Adipocyte (in vitro differentiated cells): ENCODE measurements at regions not wholly inside any gene's neighbourhood (a gene's known extent, or its start where the extent isn't known, plus 50 kb on each side); places are given as distances from the start of the nearest gene placed in this dataset.

ENCODE experiments used
- DNase-seq: peaks from one replicate; pipeline ENCODE4 v3.0.0-alpha.2; 2015; ENCODE audit warnings: low read depth
- H3K27me3 ChIP-seq: replicated peaks from 2 replicates; pipeline ENCODE4 v1.7.0; 2013; ENCODE audit warnings: mild to moderate bottlenecking, low read length, moderate library complexity; ENCODE audit not compliant: control insufficient read depth, insufficient read depth
- H3K36me3 ChIP-seq: 2 replicates; pipeline ENCODE4 v1.7.0; 2013; ENCODE audit warnings: low read length, mild to moderate bottlenecking, moderate library complexity; ENCODE audit not compliant: control insufficient read depth, insufficient read depth, severe bottlenecking
- H3K4me1 ChIP-seq: 2 replicates; pipeline ENCODE4 v1.7.0; 2013; ENCODE audit warnings: mild to moderate bottlenecking, low read length, moderate library complexity; ENCODE audit not compliant: control insufficient read depth, insufficient read depth
- H3K4me3 ChIP-seq: 2 replicates; pipeline ENCODE4 v1.7.0; 2013; ENCODE audit warnings: mild to moderate bottlenecking, low read length, moderate library complexity
- H3K9ac ChIP-seq: 2 replicates; pipeline ENCODE4 v1.7.0; 2013; ENCODE audit warnings: mild to moderate bottlenecking, low read length, moderate library complexity
- H3K9me3 ChIP-seq: 2 replicates; pipeline ENCODE4 v1.7.0; 2013; ENCODE audit warnings: mild to moderate bottlenecking, low read length, moderate library complexity; ENCODE audit not compliant: control insufficient read depth

DNA sequence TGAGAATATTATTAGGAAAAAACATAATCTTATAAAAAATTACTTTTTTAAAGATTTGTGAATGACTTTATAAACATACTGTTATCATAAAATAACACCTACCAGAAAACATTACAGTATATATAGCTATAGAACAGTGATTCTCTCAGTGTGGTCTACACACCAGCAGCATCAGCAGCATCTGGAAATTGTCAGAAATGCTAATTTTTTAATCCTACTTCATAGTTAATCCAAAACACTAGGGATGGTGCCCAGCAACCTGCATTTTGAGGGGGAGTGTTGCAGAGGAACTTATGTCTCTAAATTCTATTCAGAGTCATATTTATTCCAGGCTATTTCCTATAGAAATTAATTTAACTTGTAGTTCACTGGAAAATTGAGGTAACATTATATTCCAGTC lies 1107.8 kb downstream of the IGSF11 start:
- H3K4me3 ChIP-seq, result no peak overlapping the region
- no peak for DNase-seq
- H3K36me3 ChIP-seq, result no peaks in the 10 kb centered on the region
- no peaks in the 10 kb centered on the region for H3K27me3 ChIP-seq
- H3K9me3 ChIP-seq, result no peaks in the 10 kb centered on the region
- no peaks in the 10 kb centered on the region for H3K4me1 ChIP-seq
- no peak overlapping the region for H3K9ac ChIP-seq

DNA sequence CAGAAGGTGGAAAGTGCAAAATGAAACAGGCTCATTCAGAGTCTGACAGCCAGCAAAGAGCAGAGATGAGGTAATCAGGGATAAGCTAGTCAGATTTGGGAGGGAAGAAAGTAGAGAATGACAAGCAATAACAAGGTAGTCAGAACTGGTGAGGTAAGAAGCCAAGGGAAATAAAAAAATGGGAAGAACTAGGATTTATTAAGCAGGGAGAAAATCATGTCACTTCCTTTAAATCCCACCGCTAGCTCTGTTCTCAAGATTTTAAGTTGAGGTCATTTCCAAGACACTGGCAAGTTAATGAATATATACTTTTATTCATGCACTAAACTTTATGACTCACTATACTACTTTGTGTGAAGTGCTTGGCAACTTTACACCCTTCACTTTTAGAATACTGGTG lies 1106.8 kb downstream of the IGSF11 start:
- Histone ChIP-seq H3K4me1 (peaks cover 7% of the 10 kb centered on the region), H3K36me3 (no peaks in the 10 kb centered on the region), H3K9ac (no peak overlapping the region), H3K9me3 (no peaks in the 10 kb centered on the region), H3K27me3 (no peaks in the 10 kb centered on the region), H3K4me3 (no peak overlapping the region)
- peak; percentile 6 for DNase-seq

DNA sequence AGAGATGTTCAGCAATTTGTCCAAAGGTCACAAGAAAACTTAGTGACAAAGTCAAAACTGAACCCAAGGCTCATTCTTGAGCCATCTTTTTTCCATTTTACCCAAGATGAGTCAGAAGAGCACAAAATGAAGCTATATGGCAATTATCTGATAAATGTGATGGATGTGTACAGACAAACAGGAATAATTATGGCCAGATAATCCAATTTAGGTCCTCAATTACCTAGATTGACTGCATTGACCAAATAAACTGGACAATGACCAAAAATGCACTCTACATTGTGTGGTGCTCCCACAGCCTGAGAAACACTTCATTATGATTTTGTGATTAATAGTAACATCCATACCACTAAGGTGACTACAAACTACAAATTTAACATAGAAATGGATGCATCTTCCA lies 1105.8 kb downstream of the IGSF11 start:
- Histone ChIP-seq H3K9ac (no peak overlapping the region), H3K36me3 (no peaks in the 10 kb centered on the region), H3K27me3 (no peaks in the 10 kb centered on the region), H3K4me1 (peaks cover 10% of the 10 kb centered on the region), H3K9me3 (no peaks in the 10 kb centered on the region), H3K4me3 (no peak overlapping the region)
- no peak for DNase-seq

DNA sequence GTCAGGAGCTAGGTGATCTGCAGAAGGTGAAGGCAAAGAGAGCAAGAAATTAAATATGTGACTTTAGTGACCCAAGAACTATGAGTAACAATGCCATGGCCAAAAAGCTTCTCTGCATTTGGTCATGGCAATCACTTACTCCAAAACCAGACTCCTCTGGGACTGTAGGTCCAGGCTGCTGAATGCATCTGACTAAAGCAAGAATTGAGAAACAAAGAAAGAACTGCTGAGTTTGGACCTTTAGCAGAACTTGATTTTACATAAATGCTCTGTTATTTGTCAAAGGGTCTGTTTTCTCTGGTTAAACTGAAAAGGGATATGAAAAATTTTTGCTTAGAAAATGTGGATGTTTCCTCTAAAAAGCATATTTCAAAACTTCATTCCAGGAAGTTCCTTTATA lies 1102.2 kb downstream of the IGSF11 start:
- Histone ChIP-seq H3K9me3 (peaks cover 2% of the 10 kb centered on the region), H3K4me3 (no peak overlapping the region), H3K27me3 (no peaks in the 10 kb centered on the region), H3K36me3 (no peaks in the 10 kb centered on the region), H3K4me1 (peaks cover 10% of the 10 kb centered on the region), H3K9ac (no peak overlapping the region)
- DNase-seq, result peak; percentile 34

DNA sequence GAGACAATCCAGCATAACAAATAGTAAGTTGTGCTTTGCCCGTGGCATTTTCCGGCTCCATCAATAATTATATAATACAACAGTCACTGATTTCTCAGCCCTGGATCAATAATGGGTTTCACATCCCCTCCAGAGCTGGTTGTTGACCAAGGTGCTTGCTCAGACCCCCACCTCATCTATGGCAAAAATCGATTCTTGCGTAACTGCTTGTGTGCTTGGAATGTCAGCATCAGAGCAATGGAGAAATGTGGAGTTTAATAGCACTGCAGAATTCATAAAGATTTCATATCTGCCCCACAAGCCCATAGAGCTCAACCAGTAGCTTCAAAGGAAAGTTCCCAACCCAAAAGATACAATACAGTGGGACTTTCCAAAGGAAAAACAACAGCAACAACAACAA lies 1098.5 kb downstream of the IGSF11 start:
- H3K27me3 ChIP-seq, result no peaks in the 10 kb centered on the region
- H3K36me3 ChIP-seq, result no peaks in the 10 kb centered on the region
- H3K4me1 ChIP-seq, result peaks cover 10% of the 10 kb centered on the region
- H3K9ac ChIP-seq, result no peak overlapping the region
- H3K4me3 ChIP-seq, result no peak overlapping the region
- peaks cover 3% of the 10 kb centered on the region for H3K9me3 ChIP-seq
- no peak for DNase-seq

DNA sequence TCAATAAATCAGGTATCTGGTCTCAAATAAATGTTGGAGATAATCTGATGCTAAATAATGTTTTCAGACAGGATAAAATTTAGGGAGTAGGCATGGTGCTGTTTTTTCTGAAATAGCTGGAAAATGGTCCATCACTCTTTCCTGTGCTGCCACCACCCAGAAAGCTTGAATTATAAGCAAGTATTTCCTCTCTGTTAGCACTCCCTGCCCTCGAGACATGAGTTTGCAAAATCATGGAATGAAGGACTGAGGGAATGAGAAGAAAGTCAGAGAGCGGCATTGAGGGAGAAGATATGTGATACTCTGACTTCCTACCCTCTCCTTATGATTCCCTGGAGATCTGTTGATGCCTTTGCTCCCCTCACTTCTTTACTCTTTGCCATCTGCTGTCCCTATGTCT lies 1095.7 kb downstream of the IGSF11 start:
- Histone ChIP-seq H3K27me3 (no peaks in the 10 kb centered on the region), H3K9ac (no peak overlapping the region), H3K36me3 (no peaks in the 10 kb centered on the region), H3K4me3 (no peak overlapping the region), H3K9me3 (peaks cover 3% of the 10 kb centered on the region), H3K4me1 (no peaks in the 10 kb centered on the region)
- peak; percentile 34 for DNase-seq

DNA sequence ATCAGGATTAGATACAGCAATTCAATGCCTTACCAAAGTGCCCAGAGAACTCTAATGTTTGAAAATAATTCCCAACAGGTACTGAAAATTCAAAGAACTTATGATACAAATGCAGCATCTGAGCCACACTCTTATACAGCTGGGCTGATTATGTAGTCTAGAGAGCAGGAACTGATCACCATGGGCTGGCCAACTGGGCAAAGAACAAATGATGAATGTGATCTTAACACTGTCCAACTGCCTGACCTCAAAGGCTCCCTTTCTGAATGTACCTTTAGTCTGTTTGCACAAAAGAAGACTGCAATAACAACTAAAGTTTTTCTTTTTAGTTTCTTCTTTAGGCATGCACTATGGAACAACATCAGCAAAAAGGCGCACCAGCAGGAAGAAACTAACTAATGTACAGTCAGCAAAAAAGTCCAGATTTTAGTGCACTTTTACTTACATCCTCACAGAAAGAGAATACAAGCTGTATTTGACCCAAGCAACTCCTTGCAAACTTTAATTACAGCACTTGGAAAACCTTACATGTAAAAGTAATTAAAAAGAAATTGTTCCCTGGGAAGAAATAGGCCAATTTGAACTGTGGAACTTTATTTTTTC lies 1095.1 kb downstream of the IGSF11 start:
- no peak for DNase-seq
- Histone ChIP-seq H3K9ac (no peak overlapping the region), H3K36me3 (no peaks in the 10 kb centered on the region), H3K27me3 (no peaks in the 10 kb centered on the region), H3K4me3 (no peak overlapping the region), H3K4me1 (no peaks in the 10 kb centered on the region), H3K9me3 (peaks cover 3% of the 10 kb centered on the region)

DNA sequence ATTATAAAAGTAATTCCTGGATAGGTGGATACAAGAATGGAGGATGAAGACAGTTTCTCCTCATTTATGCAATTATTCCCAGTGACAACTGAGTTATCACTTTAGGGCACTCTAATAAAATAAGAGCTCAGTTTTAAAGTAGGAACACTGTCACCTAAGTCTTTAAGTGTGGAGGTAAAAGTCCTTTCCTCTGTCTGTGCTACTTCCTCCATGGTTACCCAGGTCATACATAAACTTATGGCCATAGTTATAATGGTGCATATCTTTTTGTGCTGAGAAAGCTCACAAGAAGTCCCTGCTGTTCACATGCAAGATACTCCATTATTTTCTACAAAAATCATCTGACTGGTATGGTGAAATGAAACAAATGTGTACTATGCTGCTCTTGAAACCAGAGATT lies 1093.6 kb downstream of the IGSF11 start:
- Histone ChIP-seq H3K9me3 (peaks cover 3% of the 10 kb centered on the region), H3K4me3 (no peak overlapping the region), H3K9ac (no peak overlapping the region), H3K4me1 (no peaks in the 10 kb centered on the region), H3K36me3 (no peaks in the 10 kb centered on the region), H3K27me3 (no peaks in the 10 kb centered on the region)
- no peak for DNase-seq

DNA sequence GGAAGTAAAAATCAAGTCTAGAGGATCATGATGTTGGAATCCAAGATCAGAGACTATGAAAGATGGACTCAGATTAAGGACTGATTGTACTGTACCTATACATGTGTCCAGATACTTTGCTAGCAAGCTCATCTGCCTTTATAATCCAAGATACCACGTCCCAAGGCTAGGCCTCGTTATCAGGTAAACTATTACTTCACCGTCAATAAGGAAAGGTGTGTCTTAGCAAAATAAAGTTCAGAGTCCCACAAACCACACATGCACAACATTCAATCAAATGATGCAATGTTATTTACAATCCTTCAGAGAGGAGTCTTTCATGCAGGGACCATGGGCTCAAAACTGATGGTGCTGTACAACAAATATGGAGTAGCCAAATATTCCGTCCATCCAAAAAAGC lies 1092.9 kb downstream of the IGSF11 start:
- Histone ChIP-seq H3K27me3 (no peaks in the 10 kb centered on the region), H3K4me1 (no peaks in the 10 kb centered on the region), H3K9ac (no peak overlapping the region), H3K4me3 (no peak overlapping the region), H3K36me3 (no peaks in the 10 kb centered on the region), H3K9me3 (peaks cover 3% of the 10 kb centered on the region)
- no peak for DNase-seq

DNA sequence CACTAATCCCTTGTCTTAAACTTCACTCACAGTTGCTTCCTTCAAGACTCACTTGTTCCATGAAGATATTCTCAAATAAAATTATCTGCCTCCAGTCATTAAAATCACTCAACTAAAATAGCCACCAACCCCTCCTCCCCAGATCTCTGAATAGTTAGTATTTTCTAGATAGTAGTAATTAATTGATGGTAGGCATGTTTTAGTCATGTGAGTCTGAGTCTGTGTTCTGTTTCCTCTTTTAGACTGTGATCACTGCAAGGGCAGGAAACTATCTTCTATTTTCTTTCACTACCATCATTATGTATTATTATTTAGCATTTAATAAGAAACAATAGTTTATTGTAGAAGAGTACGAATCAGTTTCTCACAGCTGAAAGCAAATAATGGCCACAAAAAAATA lies 1080.5 kb downstream of the IGSF11 start:
- Histone ChIP-seq H3K36me3 (no peaks in the 10 kb centered on the region), H3K4me3 (no peak overlapping the region), H3K9ac (no peak overlapping the region), H3K9me3 (no peaks in the 10 kb centered on the region), H3K4me1 (no peaks in the 10 kb centered on the region), H3K27me3 (no peaks in the 10 kb centered on the region)
- DNase-seq, result no peak

DNA sequence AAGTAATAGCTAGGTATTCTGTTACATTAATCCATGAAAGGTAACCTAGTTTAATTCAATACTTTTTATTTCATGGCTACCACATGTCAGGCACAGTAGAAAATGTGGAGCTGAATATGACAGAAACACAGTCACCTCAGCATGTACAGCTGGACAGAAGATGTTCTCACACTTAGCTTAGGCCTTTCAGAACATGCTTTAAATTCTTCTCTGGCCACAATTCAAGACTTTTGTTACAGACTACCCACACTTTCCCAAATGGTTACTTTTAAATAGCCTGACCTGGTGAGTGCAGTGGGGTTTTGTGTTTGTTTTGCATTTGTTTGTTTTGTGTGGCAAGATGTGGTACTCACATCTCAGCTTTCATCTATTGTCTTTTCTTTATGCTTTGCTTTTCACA lies 1079.5 kb downstream of the IGSF11 start:
- Histone ChIP-seq H3K9ac (no peak overlapping the region), H3K27me3 (no peaks in the 10 kb centered on the region)
- peak; percentile 58 for DNase-seq

DNA sequence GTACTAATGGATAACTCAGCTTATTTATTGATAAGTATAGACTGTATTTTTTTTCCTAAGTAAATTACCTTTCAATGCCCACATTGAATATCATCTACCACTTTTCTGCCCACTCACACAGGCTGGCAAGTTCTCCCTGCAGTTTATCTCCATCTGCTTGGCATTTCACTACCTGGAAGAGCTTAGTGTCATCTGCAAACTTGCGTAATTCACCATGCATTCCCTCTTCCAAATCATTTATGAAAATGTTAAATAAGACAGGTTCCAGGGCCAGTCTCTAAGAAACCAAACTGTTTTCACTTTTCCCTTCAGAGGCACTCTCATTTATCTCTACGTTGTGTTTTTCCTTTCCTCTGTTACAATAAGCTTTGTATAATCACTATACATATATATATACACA lies 1076.6 kb downstream of the IGSF11 start:
- no peak overlapping the region for H3K9ac ChIP-seq
- H3K9me3 ChIP-seq, result no peaks in the 10 kb centered on the region
- H3K4me1 ChIP-seq, result no peaks in the 10 kb centered on the region
- H3K36me3 ChIP-seq, result no peaks in the 10 kb centered on the region
- no peak overlapping the region for H3K4me3 ChIP-seq
- no peak for DNase-seq
- no peaks in the 10 kb centered on the region for H3K27me3 ChIP-seq

More for the DNA sequence above, 1079.5 kb downstream of the IGSF11 start:
- Histone ChIP-seq H3K36me3 (no peaks in the 10 kb centered on the region), H3K9me3 (no peaks in the 10 kb centered on the region), H3K4me3 (no peak overlapping the region), H3K4me1 (no peaks in the 10 kb centered on the region)
